ENCODE measurements at regions not wholly inside any gene's neighbourhood (a gene's known extent, or its start where the extent isn't known, plus 50 kb on each side); places are given as distances from the start of the nearest gene placed in this dataset.

- TF ChIP-seq, protein P1, sequence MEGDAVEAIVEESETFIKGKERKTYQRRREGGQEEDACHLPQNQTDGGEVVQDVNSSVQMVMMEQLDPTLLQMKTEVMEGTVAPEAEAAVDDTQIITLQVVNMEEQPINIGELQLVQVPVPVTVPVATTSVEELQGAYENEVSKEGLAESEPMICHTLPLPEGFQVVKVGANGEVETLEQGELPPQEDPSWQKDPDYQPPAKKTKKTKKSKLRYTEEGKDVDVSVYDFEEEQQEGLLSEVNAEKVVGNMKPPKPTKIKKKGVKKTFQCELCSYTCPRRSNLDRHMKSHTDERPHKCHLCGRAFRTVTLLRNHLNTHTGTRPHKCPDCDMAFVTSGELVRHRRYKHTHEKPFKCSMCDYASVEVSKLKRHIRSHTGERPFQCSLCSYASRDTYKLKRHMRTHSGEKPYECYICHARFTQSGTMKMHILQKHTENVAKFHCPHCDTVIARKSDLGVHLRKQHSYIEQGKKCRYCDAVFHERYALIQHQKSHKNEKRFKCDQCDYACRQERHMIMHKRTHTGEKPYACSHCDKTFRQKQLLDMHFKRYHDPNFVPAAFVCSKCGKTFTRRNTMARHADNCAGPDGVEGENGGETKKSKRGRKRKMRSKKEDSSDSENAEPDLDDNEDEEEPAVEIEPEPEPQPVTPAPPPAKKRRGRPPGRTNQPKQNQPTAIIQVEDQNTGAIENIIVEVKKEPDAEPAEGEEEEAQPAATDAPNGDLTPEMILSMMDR (IDR thresholded peaks at IDR 0.05; ENCODE audit: insufficient read depth, low read length, poor library complexity, severe bottlenecking): no peak
- no peak for TF ChIP-seq EZH2phosphoT487 (conservative IDR thresholded peaks at IDR 0.05; ENCODE audit: low read length)
Observed at GRCh38 chr10:84676536-84676935, 348.1 kb downstream of the CCSER2 start.
